WI38 (cell line): ENCODE measurements at regions not wholly inside any gene's neighbourhood (a gene's known extent, or its start where the extent isn't known, plus 50 kb on each side); places are given as distances from the start of the nearest gene placed in this dataset.

ENCODE experiments used
- H3K4me3 ChIP-seq: 2 replicates; pipeline ENCODE4 v1.5.1; 2011; ENCODE audit warnings: low read depth, mild to moderate bottlenecking, control low read depth, low read length
- CTCF ChIP-seq: IDR thresholded peaks from 2 replicates; pipeline ENCODE4 v1.5.1; 2012; ENCODE audit warnings: low read depth, mild to moderate bottlenecking, control low read depth, low read length

DNA sequence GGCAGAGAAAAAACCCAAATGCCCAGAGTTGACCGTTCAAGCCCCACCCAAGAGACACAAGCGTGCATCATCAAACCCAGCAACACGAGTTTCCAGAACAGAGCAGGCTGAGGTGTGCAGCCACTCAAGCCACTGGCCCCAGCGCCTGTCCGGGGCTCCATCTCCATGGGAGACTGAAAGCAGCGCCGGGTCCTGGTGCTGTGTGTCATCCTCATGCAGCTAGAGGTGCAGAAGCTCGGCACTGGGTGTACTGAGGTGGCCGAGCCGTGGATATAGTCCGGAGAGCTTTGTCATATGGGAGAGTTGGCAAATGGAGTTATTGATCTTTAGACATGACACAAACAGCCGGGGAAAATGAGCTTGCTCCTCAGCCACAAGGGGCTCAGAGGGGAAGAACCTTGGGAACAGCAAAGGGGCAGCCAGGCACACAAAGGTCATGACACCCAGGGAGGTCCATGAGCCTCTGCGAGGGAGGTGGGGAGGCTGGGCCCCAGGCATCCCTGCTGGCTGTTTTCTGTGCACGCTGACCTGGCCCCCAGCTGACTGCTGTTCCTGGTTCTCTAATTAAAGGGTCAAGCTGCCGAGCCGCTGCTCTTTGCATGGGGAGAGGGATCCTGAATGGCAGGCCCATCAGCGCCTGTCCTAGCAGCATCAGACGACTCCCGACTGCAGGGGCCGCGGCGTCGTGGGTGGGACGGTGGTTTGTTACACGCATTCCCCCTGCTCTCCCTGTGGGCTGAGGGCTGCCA lies 145.4 kb upstream of the SFSWAP start:
- TF ChIP-seq CTCF, result no peak
- H3K4me3 ChIP-seq, result no peak overlapping the region

DNA sequence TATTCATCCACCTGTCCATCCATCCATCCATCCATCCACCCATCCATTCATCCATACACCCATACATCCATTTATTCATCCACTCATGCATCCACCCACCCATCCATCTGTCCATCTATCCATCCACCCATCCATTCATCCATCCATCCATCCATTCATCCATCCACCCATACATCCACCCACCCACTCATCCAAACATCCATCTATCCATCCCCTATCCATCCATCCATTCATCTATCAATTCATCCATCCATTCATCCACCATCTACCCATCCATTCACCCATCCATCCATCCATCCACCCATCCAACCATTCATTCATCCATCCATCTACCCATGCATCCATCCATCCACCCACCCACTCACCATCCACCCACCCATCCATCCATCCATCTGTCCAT lies 142.6 kb upstream of the SFSWAP start:
- no peak overlapping the region for H3K4me3 ChIP-seq
- no peak for TF ChIP-seq CTCF

- TF ChIP-seq CTCF, result no peak
These were observed 140.3 kb upstream of the SFSWAP start for GRCh38 chr12:131570596-131570995.

DNA sequence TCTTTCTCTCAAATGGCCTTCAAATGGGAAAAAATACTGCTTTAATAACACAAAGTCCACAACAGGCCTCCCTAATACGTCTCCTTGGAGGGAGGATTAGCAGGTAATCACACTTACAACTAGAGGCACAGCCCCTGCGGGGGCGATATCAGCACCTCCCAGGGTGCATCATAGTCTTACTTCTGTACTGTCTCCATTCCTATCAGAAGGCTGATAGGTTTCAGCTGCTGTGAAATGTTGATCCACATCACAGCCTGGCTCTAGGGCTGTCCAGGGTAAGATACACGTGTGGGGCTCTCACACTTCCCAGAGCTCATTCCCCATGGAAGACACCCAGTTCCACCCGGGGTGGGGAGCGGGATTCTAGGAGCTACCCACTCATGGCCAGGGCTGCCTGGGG lies 139.1 kb upstream of the SFSWAP start:
- no peak overlapping the region for H3K4me3 ChIP-seq
- TF ChIP-seq CTCF, result no peak

More at GRCh38 chr12:131570596-131570995, 140.3 kb upstream of the SFSWAP start:
- no peak overlapping the region for H3K4me3 ChIP-seq

DNA sequence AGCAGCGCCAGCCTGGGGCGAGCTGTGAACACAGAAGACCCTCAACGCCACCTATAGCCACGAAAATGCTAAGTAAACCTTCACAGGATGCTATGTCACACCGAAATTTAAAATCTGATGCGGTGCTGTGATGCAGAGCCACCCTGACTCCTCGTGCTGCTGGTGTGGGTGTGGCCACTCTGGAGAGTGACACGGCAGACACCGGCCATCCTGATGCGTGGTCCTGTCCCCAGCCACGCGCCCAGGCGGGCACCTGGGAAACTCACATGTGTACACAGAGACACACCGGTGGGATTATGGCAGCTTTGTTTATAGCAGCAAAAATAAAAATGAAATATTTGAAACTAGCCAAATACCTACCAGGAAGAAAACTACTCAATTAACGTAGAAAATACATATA lies 138.3 kb upstream of the SFSWAP start:
- H3K4me3 ChIP-seq, result no peak overlapping the region
- no peak for TF ChIP-seq CTCF

DNA sequence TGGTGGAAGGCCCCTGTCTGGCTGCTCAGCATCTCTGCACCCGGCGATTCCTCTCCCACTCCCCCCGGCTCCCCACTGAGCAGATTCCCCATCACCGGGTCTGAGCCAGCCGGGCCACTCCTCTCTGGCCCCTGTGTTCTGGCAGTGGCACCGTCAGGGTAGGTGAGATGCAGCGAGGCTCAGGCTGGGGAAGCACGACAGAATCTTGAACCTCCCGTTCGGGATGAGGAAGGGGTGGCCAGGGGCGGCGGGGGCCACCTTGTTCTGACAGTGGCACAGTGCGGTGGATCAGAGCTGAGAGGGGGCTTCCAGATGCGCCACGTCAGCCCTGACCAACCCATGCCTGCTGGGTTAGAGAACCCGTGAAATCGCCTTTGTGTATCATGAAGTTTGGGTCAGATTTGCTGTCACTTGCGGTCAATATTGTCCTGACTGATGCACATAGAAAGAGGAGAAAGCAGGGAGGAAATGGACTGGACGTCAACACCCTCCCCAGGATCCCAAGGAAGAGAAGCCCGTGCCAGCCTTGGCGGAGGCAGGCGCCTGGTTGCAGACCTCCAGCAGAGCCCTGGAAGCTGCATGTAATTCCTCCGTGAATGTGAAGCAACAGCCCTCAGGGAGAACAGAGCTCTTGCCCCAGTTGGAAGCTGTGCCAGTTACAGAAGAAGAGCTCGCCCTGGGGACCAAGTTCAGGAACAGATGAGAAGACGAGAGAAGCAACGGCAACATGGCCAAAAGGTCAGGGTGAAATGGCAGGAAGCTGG lies 137.1 kb upstream of the SFSWAP start:
- H3K4me3 ChIP-seq, result no peak overlapping the region
- TF ChIP-seq CTCF, result no peak

DNA sequence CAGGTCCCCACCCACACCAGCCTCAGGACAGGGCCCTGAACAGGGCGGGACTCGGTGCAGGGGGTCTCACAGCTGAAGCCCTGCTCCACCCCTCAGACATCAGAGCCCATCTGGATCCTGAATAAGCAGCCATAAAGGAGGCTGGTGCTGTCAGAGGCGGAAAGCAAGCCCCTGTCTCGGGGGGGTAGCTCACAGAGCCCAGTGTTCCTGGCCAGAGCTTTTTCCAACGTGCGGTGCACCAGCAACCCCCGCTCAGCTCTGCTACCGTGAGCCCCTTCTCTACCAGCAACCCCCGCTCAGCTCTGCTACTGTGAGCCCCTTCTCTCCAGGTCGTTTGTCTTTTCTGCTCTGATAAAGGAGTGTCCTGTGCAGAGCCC lies 136.5 kb upstream of the SFSWAP start:
- H3K4me3 ChIP-seq, result no peak overlapping the region
- TF ChIP-seq CTCF, result no peak
